Stimulated activated CD4-positive, alpha-beta T cell treated with anti-CD3 and anti-CD28 coated beads, Interleukin-2, amount 100 ng/mL, for 48 hours (primary cell): ENCODE measurements at regions not wholly inside any gene's neighbourhood (a gene's known extent, or its start where the extent isn't known, plus 50 kb on each side); places are given as distances from the start of the nearest gene placed in this dataset.

Experiments used
- DNase-seq, 2 donors: peaks; one replicate each; pipeline ENCODE4 v3.0.0-alpha.2; 2020

GRCh38 chr14:85224241-85224640, 305.7 kb upstream of the FLRT2 start:
- DNase-seq, result no peak

GRCh38 chr14:85233756-85234155, 296.2 kb upstream of the FLRT2 start:
- DNase-seq, result no peak

- no peak for DNase-seq
These were observed 295.6 kb upstream of the FLRT2 start for GRCh38 chr14:85234156-85235025.

GRCh38 chr14:85235868-85236267, 294.1 kb upstream of the FLRT2 start:
- no peak for DNase-seq

GRCh38 chr14:85236296-85236695, 293.6 kb upstream of the FLRT2 start:
- DNase-seq, result no peak

- DNase-seq, result no peak
These were observed 290.2 kb upstream of the FLRT2 start for GRCh38 chr14:85239791-85240190.

- no peak for DNase-seq
These were observed 288.7 kb upstream of the FLRT2 start for GRCh38 chr14:85241022-85241855.

- no peak for DNase-seq
These were observed 287.3 kb upstream of the FLRT2 start for GRCh38 chr14:85242666-85243065.

GRCh38 chr14:85243321-85243720, 286.6 kb upstream of the FLRT2 start:
- no peak for DNase-seq

GRCh38 chr14:85247071-85247470, 282.9 kb upstream of the FLRT2 start:
- no peak for DNase-seq

- no peak for DNase-seq
These were observed 280.9 kb upstream of the FLRT2 start for GRCh38 chr14:85248881-85249635.

GRCh38 chr14:85250414-85251189, 279.3 kb upstream of the FLRT2 start:
- no peak for DNase-seq

GRCh38 chr14:85252011-85252410, 277.9 kb upstream of the FLRT2 start:
- no peak for DNase-seq

- no peak for DNase-seq
These were observed 275.2 kb upstream of the FLRT2 start for GRCh38 chr14:85254711-85255110.

- no peak for DNase-seq
These were observed 272.7 kb upstream of the FLRT2 start for GRCh38 chr14:85257287-85257686.

GRCh38 chr14:85263916-85264675, 265.8 kb upstream of the FLRT2 start:
- no peak for DNase-seq

GRCh38 chr14:85273099-85273677, 256.8 kb upstream of the FLRT2 start:
- no peak for DNase-seq

- no peak for DNase-seq
These were observed 256.0 kb upstream of the FLRT2 start for GRCh38 chr14:85273952-85274351.

GRCh38 chr14:85276161-85276978, 253.6 kb upstream of the FLRT2 start:
- no peak for DNase-seq

GRCh38 chr14:85276979-85277228, 253.0 kb upstream of the FLRT2 start:
- DNase-seq, result no peak

GRCh38 chr14:85279407-85279806, 250.5 kb upstream of the FLRT2 start:
- DNase-seq, result no peak
